HL-60 (cell line): ENCODE measurements at regions not wholly inside any gene's neighbourhood (a gene's known extent, or its start where the extent isn't known, plus 50 kb on each side); places are given as distances from the start of the nearest gene placed in this dataset.

Source experiments
- DNase-seq, 2 experiments: peaks; one replicate each; pipeline ENCODE4 v3.0.0-alpha.2; 2010 to 2020; ENCODE audit warnings: low read depth in 1 of 2, low spot score in 1 of 2
- H3K27ac ChIP-seq: fragments of 250-450 bp; sonication (Bioruptor Pico); replicated peaks from 2 replicates; pipeline ENCODE4 v1.5.1; 2020; ENCODE audit warnings: mild to moderate bottlenecking, moderate library complexity
- H3K27me3 ChIP-seq: fragments of 250-450 bp; sonication (Bioruptor Pico); 2 replicates; pipeline ENCODE4 v1.5.1; 2021; ENCODE audit warnings: mild to moderate bottlenecking, moderate library complexity; ENCODE audit not compliant: insufficient read depth, poor library complexity, severe bottlenecking
- H3K4me3 ChIP-seq: replicated peaks from 2 replicates; pipeline ENCODE4 v1.5.1; 2011; ENCODE audit warnings: mild to moderate bottlenecking, control low read depth, low read length; ENCODE audit not compliant: insufficient read depth
- CTCF ChIP-seq: IDR thresholded peaks from one replicate; pipeline ENCODE4 v1.5.1; 2011; ENCODE audit warnings: low read length, control low read depth, inconsistent platforms; ENCODE audit not compliant: insufficient read depth
- GABPA ChIP-seq: IDR thresholded peaks from 2 replicates; pipeline ENCODE4 v1.6.1; 2012; ENCODE audit warnings: low read depth
- POLR2AphosphoS5 ChIP-seq: IDR thresholded peaks from 2 replicates; pipeline ENCODE4 v1.6.1; 2012; ENCODE audit warnings: low read depth
- REST ChIP-seq: IDR thresholded peaks from 2 replicates; pipeline ENCODE4 v1.6.1; 2012; ENCODE audit warnings: low read depth; ENCODE audit not compliant: insufficient replicate concordance
- SPI1 ChIP-seq: IDR thresholded peaks from 2 replicates; pipeline ENCODE4 v1.6.1; 2012; ENCODE audit warnings: low read depth, mild to moderate bottlenecking, borderline replicate concordance

DNA sequence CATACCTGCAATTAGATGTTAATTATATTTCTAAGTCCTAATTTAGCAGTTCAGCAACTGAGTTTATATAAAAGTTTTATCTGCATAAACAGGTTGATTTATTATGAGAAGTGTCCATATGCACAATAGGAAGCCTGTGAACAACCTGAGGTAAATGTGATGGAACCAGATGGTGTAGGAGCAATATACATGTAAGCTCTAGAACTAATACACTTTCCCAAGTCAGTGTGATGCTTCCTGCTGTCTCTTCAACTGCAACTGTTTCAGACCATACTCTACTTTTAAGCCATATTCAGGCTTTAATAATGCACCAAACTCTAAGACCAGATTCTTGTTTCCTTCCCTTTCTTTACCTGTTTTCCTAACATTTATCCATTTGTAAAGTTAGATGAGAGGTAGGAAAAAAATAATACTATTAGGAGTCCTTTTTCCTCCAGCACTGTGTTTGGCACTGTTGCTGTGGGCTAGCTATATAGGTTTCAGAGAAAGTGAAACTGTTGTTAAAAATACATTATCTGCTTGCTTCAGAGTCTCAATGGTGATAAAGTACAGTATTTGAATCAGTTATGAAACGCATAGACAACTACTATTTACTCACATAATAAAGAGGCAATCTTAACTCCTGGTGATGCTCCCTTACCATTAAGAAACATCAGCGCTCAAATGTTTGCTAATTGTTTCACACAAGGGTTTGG, 1009.3 kb downstream of the GRIK2 start:
- H3K27me3 ChIP-seq: no peaks in the 10 kb centered on the region
- no peak overlapping the region for H3K4me3 ChIP-seq
- DNase-seq: no peak
- TF ChIP-seq SPI1: no peak
- no peak for TF ChIP-seq GABPA
- TF ChIP-seq REST: no peak
- no peak for TF ChIP-seq POLR2AphosphoS5
- TF ChIP-seq CTCF: no peak
- H3K27ac ChIP-seq: no peak overlapping the region

DNA sequence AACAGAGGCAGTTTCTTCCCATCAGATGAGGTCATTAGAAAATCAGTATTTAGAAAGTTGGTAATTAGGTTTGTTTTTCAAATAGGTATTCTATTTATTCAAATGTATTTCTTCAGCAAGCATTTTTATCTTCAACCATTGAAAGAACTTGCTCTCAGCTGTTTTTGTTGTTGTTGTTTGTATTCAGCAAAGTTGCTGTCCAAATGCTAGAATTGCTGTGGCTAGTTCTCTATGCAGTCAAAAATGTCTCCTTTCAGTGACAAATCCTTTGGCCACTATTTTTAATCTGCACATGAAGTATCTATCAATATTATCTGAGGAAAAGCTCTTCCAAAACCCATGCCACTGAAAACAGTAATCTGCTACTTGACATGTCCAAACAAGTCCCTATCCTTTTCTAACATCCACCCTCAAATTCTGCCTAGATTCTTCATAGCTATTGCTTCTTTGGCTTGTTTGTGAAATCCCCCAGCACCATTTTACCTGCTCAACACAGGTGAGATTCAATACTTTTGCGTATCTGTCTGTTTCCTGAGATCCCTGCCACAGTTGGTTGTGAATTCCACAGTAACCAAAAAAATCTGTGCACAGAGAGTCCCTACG, 1005.4 kb downstream of the GRIK2 start:
- Histone ChIP-seq H3K27me3 (no peaks in the 10 kb centered on the region), H3K4me3 (no peak overlapping the region), H3K27ac (no peak overlapping the region)
- TF ChIP-seq SPI1: no peak
- TF ChIP-seq REST: peak; percentile 85
- no peak for DNase-seq

DNA sequence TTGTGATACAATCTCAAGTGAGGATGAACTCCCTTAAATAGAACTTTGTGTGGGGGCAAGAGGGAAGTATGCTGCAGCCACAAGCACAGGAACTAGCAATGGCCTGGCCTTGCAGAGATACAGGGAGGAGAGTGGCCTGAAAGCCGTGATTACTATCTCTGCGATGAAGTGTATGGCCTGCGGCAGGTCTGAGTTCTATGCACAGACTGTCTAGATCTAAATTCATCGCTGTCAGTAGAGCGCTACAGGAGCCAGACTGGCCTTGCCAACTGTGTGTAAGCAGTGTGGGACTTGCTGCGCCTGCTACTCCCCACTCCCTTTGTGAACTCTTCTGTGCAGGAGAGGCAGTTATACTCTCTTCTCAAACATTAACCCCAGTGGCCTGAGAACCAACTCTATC, 997.0 kb downstream of the GRIK2 start:
- Histone ChIP-seq H3K27ac (no peak overlapping the region), H3K27me3 (no peaks in the 10 kb centered on the region), H3K4me3 (no peak overlapping the region)
- peak in 1 of 2 experiments; percentile 3 for DNase-seq
- TF ChIP-seq GABPA: no peak
- TF ChIP-seq POLR2AphosphoS5: no peak
- TF ChIP-seq CTCF: no peak

- Histone ChIP-seq H3K4me3 (no peak overlapping the region), H3K27me3 (no peaks in the 10 kb centered on the region), H3K27ac (no peak overlapping the region)
- TF ChIP-seq GABPA (no peak), CTCF (no peak), POLR2AphosphoS5 (no peak), REST (no peak), SPI1 (no peak)
- no peak for DNase-seq
Observed at GRCh38 chr6:102389994-102390393, 996.5 kb downstream of the GRIK2 start.
